ENCODE measurements at regions not wholly inside any gene's neighbourhood (a gene's known extent, or its start where the extent isn't known, plus 50 kb on each side); places are given as distances from the start of the nearest gene placed in this dataset.

- no peak for DNase-seq
Observed at GRCh38 chr17:15036238-15036637, 228.9 kb downstream of the PMP22 start.

DNA sequence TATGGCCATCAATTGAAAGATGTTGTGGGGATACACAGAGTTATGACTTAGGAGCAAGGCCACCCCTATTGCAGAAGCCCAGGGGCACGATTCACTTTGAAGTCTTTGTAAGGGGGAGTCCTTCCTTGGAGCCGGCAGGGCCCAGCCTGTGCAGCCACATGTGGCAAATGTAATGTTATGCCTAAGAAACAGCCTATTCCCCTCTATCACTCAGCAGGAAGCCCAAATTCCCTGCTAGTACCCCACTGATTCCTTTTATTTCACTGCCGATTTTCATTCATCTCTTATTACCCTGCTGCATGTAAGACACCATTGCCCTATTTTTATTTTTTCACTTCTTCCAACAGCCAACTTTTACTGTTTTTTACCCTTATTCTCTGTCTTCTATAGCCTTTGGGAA lies 233.2 kb downstream of the PMP22 start:
- DNase-seq: no peak

DNA sequence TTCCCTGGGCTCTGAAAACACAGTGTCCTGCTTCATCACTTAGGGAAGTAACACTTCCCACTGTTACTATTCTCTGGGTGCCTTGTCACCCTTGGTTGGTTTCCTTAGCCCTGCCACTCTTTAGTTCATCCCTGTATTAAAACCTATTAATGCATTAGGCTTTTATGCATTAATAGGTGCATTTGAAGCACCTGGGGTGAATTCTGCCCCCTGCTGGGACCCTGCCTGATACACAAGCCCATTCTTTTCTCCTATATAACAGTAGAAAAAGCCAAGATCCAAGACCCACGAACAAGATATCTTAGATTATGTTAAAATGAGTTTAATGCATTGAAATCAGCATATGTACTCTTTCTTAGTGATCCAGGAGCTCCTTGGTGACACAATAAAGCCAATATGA lies 235.7 kb downstream of the PMP22 start:
- no peak for DNase-seq

- DNase-seq: no peak
Observed at GRCh38 chr17:15027853-15028252, 237.3 kb downstream of the PMP22 start.

GRCh38 chr17:15026088-15026487 lies 239.0 kb downstream of the PMP22 start:
- DNase-seq: no peak

- no peak for DNase-seq
Observed at GRCh38 chr17:15023589-15024336, 241.4 kb downstream of the PMP22 start.

DNA sequence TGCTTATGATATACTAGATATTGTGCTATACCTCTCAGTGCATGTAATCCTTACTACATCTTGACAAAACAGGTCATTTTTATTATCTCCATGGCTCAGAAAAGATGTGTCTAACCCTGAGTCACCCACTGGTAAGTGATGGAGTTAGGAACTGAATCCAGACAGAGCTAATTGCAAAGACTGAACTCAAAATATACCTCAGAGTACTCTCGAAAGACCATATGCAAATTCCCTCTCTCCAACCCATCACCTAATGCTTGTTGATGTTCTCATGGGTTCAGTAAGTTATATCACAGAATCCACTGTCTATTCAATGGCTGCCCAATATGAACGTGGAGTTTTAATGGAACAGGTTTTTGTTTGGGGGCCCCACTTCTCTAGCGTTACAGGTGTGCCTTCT lies 246.0 kb downstream of the PMP22 start:
- DNase-seq: no peak

GRCh38 chr17:15012351-15012980 lies 252.7 kb downstream of the PMP22 start:
- DNase-seq: no peak

DNA sequence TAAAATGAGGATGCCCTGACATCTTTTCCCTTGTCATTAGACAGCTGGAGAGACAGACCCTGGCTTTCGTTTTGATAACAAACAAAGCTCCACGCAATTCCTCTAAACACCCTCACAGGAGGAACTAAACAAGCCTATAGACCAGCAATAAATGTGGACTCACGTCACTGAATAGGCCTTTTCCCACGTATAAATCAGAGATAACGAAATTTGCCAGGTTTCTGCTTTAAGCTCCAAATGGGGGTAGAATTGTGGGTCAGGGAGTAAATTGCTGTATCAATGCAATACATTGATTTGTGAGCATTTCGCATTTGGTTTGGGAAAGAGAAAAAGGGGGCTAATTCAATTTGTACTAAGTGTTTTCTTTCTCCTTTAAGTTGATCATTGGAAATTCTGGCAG lies 256.0 kb downstream of the PMP22 start:
- no peak for DNase-seq

DNA sequence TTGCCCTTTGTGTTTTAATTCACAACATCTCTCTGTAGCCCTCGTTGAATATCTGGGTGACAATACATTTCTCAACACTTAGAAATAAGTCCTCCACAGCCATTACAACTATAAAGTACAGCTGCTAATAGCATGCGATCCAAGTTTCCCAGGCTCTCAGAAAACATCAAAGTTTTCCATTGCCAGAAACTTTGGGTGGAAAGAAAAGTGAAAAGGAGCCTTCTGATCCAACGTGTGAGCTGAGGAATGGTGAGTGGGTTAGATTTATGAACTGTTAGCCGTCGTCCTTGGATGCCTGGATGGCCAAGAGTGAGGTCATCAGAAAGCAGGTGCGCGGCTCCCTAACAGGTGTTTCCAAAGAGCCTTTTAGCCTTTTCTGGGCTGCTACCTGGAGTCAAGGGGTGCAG lies 258.0 kb downstream of the PMP22 start:
- DNase-seq: no peak

DNA sequence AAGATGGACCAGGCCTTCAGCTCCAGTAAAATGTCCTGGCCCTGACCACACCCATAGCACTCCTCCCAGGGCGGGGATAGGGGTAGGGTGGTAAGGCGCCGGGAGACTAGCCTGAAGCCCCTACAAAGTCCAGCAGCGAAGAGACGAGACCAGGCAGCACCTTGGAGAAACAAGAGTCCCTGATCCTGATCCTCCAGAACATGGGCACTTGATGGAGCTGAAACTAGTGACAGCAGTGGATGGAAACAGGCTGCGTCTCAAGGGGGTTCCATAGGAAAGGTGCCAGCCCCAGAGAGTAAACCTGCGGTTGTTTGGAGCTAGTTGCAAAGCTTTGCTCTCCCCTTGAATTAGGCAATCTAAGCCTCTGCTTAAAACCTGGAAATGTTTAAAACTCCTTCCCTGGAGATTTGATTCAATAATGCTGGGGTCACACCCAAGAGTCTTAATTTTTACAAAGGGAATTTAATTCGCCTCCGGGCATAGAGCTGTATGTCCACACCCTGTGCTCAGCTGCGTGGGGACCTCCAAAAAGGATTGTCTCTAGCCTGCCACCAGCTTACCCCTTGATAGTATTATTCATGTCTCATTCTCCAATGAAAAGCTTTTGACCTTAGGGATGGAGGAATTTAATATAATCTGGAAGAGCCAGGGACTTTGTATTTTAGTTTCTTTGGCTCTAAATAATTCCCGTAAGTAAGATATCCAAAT lies 258.6 kb downstream of the PMP22 start:
- DNase-seq: no peak

- DNase-seq: no peak
Observed at GRCh38 chr17:15000661-15001060, 264.5 kb downstream of the PMP22 start.

DNA sequence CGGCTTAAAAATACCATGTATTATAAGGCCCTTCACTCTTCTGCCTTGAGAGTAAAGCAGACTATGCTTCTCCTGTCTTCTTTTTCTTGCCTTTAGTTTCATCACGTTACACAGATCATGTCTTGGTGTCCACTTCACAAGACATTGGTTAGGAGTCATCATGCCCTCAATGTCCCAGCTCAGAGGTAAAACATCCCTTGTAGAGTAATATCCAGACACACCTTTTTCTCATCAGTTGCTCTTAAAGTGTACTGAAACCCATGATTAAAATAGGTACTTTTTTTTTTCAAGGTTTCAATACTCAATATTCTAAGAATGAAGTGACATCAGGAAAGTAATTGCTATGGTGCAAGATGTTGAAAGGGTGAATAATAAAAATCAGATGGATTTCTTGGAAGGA lies 267.8 kb downstream of the PMP22 start:
- no peak for DNase-seq

- DNase-seq: no peak
Observed at GRCh38 chr17:14986127-14986526, 279.0 kb downstream of the PMP22 start.

DNA sequence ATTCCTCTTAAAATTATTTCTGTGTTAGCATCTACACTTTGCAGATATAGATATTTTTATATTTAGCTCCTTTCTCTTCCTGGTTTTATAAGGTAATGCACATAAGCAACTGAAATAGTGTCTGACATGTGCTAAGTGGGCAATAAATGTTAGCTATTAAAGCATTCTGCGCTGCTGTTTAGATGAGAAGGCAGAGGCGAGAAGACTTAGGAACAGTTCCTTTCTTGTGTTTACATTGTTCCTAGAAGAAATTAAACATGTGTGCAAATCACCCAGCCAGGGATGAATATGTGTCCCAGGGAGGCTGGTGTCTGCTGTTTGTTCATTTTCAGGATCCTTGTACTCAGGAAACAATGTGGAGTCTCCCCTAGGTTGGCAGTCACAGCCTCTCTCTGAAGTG lies 292.3 kb downstream of the PMP22 start:
- DNase-seq: no peak

- DNase-seq: no peak
Observed at GRCh38 chr17:14971054-14971453, 294.1 kb downstream of the PMP22 start.

GRCh38 chr17:14959106-14959648 lies 305.9 kb downstream of the PMP22 start:
- no peak for DNase-seq

- DNase-seq: no peak
Observed at GRCh38 chr17:14953405-14953804, 311.7 kb downstream of the PMP22 start.

GRCh38 chr17:14950686-14951085 lies 314.4 kb downstream of the PMP22 start:
- no peak for DNase-seq

- DNase-seq: no peak
Observed at GRCh38 chr17:14950216-14950615, 314.9 kb downstream of the PMP22 start.

DNA sequence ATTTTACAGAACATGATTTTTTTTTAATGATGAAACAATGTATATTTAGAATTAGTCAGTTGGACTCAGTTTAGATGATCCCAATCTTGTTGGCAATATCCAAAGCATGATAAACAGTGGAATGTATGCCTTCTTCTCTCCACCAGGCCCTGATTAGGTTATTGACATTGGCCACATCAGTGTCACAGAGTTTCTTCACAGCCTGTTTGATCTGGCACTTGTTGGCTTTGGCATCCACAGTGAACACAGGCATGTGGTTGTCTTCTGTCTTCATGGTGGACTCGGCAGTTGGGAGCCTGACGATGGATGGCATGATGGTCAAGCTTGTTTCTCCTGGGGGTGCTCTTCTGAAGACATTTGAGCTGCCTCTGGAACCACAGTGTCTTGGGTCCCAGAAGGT lies 317.5 kb downstream of the PMP22 start:
- DNase-seq: no peak

DNA sequence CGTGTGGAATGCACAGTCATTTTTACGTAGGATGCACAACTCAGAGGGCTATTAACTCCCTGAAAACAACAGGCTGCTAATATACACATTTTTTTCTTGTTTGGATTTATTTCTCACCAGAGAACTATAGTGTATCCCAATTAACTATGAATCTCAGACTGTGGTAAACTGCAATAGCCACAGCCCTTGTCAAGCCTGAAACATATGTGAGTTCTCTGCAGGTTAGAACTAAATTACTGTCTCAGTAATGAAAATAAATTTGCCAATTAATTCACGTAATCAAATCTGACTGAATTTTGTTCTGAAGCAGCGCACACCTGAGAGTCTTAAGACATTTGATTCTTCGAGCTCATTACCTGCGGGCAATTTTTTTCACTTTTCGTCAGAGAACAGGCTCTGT lies 318.6 kb downstream of the PMP22 start:
- no peak for DNase-seq

GRCh38 chr17:14942526-14943190 lies 322.5 kb downstream of the PMP22 start:
- no peak for DNase-seq

GRCh38 chr17:14940938-14941265 lies 324.2 kb downstream of the PMP22 start:
- DNase-seq: no peak
